Epithelial cell of proximal tubule (primary cell): ENCODE measurements at regions not wholly inside any gene's neighbourhood (a gene's known extent, or its start where the extent isn't known, plus 50 kb on each side); places are given as distances from the start of the nearest gene placed in this dataset.

ENCODE experiments used
- DNase-seq: peaks from one replicate; pipeline ENCODE4 v3.0.0-alpha.2; 2011; ENCODE audit warnings: low read depth
- H3K4me3 ChIP-seq: 2 replicates; pipeline ENCODE4 v1.5.1; 2011; ENCODE audit warnings: low read depth, mild to moderate bottlenecking, low read length
- TF ChIP-seq, protein P1 (sequence below): conservative IDR thresholded peaks from 2 replicates; pipeline ENCODE4 v1.5.1; 2012; ENCODE audit warnings: low read depth, mild to moderate bottlenecking, low read length

DNA sequence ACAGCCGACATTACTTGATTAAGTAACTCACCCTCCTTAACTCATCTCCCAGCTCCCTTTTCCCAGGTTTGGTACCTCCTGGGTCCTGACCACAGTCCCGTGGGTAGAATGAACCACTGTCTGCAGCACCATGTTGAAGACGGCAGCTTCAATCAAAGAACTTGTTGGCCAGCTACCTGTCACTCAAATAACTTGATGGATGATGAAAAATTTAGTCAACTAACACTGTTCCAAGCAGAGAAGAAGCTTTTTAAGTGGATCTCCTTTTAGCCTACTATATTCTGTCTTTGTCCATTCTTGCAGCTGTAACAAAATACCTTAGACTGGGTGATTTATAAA is 138.4 kb upstream of the F3 start:
- no peak for DNase-seq
- TF ChIP-seq, protein P1, sequence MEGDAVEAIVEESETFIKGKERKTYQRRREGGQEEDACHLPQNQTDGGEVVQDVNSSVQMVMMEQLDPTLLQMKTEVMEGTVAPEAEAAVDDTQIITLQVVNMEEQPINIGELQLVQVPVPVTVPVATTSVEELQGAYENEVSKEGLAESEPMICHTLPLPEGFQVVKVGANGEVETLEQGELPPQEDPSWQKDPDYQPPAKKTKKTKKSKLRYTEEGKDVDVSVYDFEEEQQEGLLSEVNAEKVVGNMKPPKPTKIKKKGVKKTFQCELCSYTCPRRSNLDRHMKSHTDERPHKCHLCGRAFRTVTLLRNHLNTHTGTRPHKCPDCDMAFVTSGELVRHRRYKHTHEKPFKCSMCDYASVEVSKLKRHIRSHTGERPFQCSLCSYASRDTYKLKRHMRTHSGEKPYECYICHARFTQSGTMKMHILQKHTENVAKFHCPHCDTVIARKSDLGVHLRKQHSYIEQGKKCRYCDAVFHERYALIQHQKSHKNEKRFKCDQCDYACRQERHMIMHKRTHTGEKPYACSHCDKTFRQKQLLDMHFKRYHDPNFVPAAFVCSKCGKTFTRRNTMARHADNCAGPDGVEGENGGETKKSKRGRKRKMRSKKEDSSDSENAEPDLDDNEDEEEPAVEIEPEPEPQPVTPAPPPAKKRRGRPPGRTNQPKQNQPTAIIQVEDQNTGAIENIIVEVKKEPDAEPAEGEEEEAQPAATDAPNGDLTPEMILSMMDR = no peak
- no peak overlapping the region for H3K4me3 ChIP-seq

DNA sequence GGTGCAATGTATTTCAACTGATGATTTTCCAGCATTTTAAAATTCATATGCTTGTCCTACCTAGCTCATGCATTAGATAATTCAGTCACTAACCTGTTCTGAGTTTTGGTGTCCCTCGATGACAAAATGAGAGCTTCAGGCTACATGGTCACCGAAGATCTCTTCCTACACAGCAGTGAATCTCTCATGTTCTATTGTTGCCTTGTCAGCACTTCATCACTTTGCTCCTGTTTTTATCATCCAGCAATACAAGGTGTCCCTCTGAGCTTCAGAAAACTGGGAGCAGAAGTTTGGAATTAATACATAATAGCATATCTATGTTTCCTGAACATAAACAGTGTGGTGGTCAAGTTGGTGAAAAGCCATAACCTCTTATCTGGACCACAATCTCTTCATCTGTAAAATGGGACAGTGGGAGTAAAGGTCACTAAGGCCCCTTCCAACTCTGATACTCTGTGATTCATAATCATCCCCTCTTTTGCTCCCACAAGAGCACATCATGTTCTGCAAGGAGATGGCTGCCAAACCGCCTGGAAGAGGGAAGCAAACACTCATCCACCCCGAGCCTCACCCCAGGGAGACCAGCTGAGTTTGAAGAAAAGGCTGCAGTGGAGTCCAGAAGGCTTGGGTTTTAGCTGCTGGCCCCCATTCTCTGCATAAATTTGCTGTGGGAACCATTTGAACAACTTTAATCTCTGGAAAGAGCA is 137.9 kb upstream of the F3 start:
- no peak overlapping the region for H3K4me3 ChIP-seq
- TF ChIP-seq, protein P1 = no peak
- no peak for DNase-seq

DNA sequence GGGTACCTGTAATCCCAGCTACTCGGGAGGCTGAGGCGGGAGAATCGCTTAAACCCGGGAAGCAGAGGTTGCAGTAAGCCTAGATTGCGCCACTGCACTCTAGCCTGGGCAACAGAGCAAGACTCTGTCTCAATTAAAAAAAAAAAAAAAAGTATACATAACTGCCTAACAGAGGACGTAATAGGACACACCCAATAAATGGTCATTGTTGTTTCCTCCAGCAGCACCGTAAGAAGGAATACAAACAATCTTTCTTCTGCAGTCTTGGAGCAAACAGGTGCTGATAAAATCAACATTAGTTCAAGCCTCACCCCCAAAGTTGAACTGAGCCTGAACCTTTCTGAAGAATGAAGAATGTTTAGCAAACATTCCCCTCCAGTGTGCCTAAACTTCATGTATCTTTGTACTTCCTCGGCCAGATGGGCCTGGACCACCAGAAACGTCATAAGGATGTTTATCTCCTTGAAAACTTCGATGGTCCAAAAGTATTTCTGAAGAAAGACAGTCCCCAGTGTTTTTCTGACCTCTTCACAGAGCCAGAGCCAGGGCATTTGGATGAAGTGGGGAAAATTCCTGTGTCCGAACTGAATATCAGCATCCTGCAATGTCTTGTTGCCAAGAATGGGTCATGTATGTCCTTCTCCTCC is 136.8 kb upstream of the F3 start:
- DNase-seq = no peak
- H3K4me3 ChIP-seq = no peak overlapping the region
- TF ChIP-seq, protein P1 = no peak

DNA sequence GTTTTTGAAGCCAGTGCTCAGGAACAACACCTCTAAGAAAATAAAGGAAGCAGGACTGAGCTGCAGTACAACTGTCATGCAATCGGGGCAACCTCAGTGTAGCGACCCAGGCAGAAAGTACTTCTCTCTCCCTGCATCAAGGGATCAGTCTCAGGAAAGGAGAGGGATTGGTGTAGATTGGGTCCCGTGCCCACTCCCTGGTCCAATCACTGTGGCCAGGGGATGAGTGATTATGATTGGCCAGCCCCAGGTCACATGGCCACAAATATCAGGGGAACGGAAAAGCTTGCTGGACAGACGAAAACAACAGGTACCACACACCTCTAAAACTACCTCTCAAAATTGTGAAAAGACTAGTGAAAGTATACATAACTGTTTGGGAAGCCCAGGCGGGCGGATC is 136.2 kb upstream of the F3 start:
- no peak overlapping the region for H3K4me3 ChIP-seq
- TF ChIP-seq, protein P1 = no peak
- DNase-seq = no peak

DNA sequence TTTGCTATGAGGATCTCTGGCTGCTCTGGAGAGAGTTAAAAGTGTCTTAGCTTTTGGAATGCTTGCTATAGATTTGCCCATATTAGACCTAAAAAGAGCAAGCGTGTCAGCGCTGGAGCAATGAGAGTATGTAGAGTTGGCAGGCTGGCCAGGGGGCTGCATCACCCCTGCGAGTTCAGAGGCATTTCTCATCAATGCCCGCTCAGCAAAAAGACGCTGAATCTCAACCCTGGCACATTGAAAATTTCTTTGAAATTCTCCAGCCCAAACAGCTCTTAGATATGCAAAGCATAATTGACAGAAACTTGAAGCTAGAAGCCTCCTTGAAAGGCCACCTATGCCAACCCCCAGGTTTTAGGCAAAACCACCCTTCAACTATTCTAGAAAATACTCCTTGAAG is 135.5 kb upstream of the F3 start:
- TF ChIP-seq, protein P1 = no peak
- H3K4me3 ChIP-seq = no peak overlapping the region
- no peak for DNase-seq

DNA sequence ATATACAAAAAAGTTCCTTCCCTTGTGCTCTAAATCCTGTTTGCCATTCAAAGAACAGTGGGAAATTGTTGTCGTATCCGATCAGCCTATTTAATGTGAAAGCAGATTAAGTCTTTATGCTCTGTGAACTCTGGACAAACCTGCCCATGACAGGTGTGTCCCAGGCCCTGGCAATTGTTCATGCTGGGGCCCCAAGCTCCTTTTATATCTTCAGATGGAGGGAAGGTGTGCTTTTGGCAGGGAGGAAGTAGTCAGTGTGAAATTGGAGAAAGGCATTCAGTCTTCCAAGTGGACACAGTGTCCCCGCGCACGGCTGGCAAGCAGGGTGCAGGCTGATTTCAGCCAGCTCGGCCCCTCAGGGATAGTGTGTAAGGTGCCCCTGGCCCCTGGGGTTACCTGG is 135.1 kb upstream of the F3 start:
- H3K4me3 ChIP-seq = no peak overlapping the region
- no peak for DNase-seq
- TF ChIP-seq, protein P1 = no peak

DNA sequence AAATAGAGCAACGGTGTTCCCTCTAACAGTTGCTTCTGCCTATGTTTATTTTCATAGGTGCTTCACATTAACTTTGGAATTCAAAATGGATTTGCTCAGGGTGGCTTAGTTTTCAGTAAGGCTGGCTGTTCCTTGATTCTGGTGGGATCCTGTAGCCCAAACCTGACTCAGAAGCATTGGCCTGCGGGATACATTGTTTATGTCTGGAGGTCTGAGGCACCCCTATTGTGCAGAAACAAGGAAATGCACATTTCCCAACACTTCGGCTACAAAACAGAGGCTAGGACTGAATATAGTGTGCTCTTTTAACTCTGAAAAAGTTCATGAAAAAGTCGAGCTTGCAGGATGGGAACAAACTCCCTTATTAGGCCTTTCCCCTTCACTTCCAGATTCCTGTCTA is 133.8 kb upstream of the F3 start:
- TF ChIP-seq, protein P1 = no peak
- H3K4me3 ChIP-seq = no peak overlapping the region
- DNase-seq = no peak
